Mucosa of descending colon (tissue), 3 donors: ENCODE measurements at regions not wholly inside any gene's neighbourhood (a gene's known extent, or its start where the extent isn't known, plus 50 kb on each side); places are given as distances from the start of the nearest gene placed in this dataset.

Experiments used
- ATAC-seq: fragments of 200-7000 bp; cut with Tn5 transposase; one replicate; pipeline ENCODE4 v1.9.1; 2020; ENCODE audit warnings: mild to moderate bottlenecking, moderate library complexity
- DNase-seq, 3 donors: peaks; one replicate each; pipeline ENCODE4 v3.0.0-alpha.2; 2020
- H3K36me3 ChIP-seq: fragments of 200-600 bp; one replicate; pipeline ENCODE4 v1.8.0; 2021; ENCODE audit warnings: low read depth, mild to moderate bottlenecking
- H3K4me1 ChIP-seq: fragments of 200-600 bp; one replicate; pipeline ENCODE4 v1.8.0; 2021; ENCODE audit warnings: low read depth, mild to moderate bottlenecking
- H3K4me3 ChIP-seq: fragments of 200-600 bp; one replicate; pipeline ENCODE4 v1.8.0; 2021; ENCODE audit warnings: mild to moderate bottlenecking
- H3K9me3 ChIP-seq: fragments of 200-600 bp; one replicate; pipeline ENCODE4 v1.8.0; 2021; ENCODE audit warnings: mild to moderate bottlenecking
- CTCF ChIP-seq: fragments of 200-600 bp; IDR thresholded peaks from one replicate; pipeline ENCODE4 v1.8.0; 2022; ENCODE audit warnings: antibody characterized with exemption, mild to moderate bottlenecking
- intact Hi-C, 2 donors: fragments of 100-400 bp; cut with DNase I in 1 of 2; cut with micrococcal nuclease in 1 of 2; formaldehyde crosslinking; loops; one replicate each; pipeline versions ENCODE4 v1.11.0 to v1.11.1; 2022; cut with DNase I, micrococcal nuclease
- donor health status: DM: no; HTN: no; CAD: no; lungs with moderate emphysema.
- donor health status: DM: no; HTN: no; CAD: no.
- donor health status: DM: no; HTN: yes; CAD: no.

GRCh38 chr3:111352585-111352984, 189.4 kb upstream of the CD96 start:
- H3K4me3 ChIP-seq: no peak overlapping the region
- ATAC-seq (no peak), DNase-seq (no peak)
- intact Hi-C loops: no loop called here
- TF ChIP-seq CTCF: no peak
- H3K36me3 ChIP-seq: no peaks in the 10 kb centered on the region
- H3K4me1 ChIP-seq: no peaks in the 10 kb centered on the region
- no peaks in the 10 kb centered on the region for H3K9me3 ChIP-seq

- intact Hi-C loops: no loop called here
- no peak for DNase-seq
- Histone ChIP-seq H3K9me3 (no peaks in the 10 kb centered on the region), H3K4me1 (no peaks in the 10 kb centered on the region), H3K36me3 (no peaks in the 10 kb centered on the region), H3K4me3 (no peak overlapping the region)
- TF ChIP-seq CTCF: no peak
- no peak for ATAC-seq
Measured at GRCh38 chr3:111359261-111360030, 182.6 kb upstream of the CD96 start.

- H3K36me3 ChIP-seq: no peaks in the 10 kb centered on the region
- no peak for DNase-seq
- no peaks in the 10 kb centered on the region for H3K9me3 ChIP-seq
- intact Hi-C loops: no loop called here
- TF ChIP-seq CTCF: no peak
- H3K4me1 ChIP-seq: no peaks in the 10 kb centered on the region
- no peak for ATAC-seq
- no peak overlapping the region for H3K4me3 ChIP-seq
Measured at GRCh38 chr3:111362381-111363009, 179.5 kb upstream of the CD96 start.

- TF ChIP-seq CTCF: no peak
- Histone ChIP-seq H3K4me3 (no peak overlapping the region), H3K4me1 (no peaks in the 10 kb centered on the region), H3K9me3 (peaks cover 10% of the 10 kb centered on the region), H3K36me3 (no peaks in the 10 kb centered on the region)
- ATAC-seq (no peak), DNase-seq (no peak)
- intact Hi-C loops: no loop called here
Measured at GRCh38 chr3:111366515-111366914, 175.5 kb upstream of the CD96 start.

- no peak for DNase-seq
- no peak for ATAC-seq
- H3K4me3 ChIP-seq: no peak overlapping the region
- no peaks in the 10 kb centered on the region for H3K36me3 ChIP-seq
- H3K4me1 ChIP-seq: no peaks in the 10 kb centered on the region
- no peak for TF ChIP-seq CTCF
- intact Hi-C loops: no loop called here
- H3K9me3 ChIP-seq: peaks cover 15% of the 10 kb centered on the region
Measured at GRCh38 chr3:111368056-111368455, 173.9 kb upstream of the CD96 start.
